ENCODE measurements at regions not wholly inside any gene's neighbourhood (a gene's known extent, or its start where the extent isn't known, plus 50 kb on each side); places are given as distances from the start of the nearest gene placed in this dataset.

DNA sequence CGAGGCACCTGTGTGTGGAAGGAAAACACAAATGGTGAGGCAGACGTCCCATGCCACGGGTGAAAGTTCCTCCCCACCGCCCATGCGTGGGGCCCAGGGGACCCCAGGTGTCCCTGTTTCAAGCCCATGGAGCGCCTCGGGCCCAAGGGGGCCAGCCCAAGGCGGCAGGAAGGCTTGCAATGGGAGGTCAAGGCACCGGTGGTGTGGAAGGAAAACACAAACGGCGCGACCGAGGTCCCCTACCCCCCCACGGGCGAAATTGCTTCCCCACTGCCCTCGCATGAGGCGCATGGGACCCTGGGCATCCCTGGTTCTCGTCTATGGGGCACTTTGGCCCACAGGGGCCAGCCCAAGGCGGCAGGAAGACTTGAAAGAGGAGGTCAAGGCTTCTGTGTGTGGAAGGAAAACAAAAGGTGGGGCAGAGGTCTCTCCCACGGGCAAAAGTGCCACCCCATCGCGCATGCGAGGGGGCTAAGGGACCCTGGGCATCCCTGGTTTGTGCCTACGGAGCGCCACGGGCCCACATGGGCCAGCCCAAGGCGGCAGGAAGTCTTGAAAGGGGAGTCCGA lies 379.4 kb downstream of the ALG10 start (continued):
- TF ChIP-seq, protein P1, sequence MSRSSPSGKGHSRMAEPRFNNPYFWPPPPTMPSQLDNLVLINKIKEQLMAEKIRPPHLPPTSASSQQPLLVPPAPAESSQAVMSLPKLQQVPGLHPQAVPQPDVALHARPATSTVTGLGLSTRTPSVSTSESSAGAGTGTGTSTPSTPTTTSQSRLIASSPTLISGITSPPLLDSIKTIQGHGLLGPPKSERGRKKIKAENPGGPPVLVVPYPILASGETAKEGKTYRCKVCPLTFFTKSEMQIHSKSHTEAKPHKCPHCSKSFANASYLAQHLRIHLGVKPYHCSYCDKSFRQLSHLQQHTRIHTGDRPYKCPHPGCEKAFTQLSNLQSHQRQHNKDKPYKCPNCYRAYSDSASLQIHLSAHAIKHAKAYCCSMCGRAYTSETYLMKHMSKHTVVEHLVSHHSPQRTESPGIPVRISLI (tag by site-specific recombination; IDR thresholded peaks at IDR 0.05): no peak
- no peak for TF ChIP-seq ZBTB10 (tag by site-specific recombination; IDR thresholded peaks at IDR 0.05)
- TF ChIP-seq ZNF121 (tag by site-specific recombination; IDR thresholded peaks at IDR 0.05): no peak
- TF ChIP-seq, protein P2, sequence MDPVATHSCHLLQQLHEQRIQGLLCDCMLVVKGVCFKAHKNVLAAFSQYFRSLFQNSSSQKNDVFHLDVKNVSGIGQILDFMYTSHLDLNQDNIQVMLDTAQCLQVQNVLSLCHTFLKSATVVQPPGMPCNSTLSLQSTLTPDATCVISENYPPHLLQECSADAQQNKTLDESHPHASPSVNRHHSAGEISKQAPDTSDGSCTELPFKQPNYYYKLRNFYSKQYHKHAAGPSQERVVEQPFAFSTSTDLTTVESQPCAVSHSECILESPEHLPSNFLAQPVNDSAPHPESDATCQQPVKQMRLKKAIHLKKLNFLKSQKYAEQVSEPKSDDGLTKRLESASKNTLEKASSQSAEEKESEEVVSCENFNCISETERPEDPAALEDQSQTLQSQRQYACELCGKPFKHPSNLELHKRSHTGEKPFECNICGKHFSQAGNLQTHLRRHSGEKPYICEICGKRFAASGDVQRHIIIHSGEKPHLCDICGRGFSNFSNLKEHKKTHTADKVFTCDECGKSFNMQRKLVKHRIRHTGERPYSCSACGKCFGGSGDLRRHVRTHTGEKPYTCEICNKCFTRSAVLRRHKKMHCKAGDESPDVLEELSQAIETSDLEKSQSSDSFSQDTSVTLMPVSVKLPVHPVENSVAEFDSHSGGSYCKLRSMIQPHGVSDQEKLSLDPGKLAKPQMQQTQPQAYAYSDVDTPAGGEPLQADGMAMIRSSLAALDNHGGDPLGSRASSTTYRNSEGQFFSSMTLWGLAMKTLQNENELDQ (tag by site-specific recombination; IDR thresholded peaks at IDR 0.05; ENCODE audit: low read depth): no peak
- no peak for TF ChIP-seq ZNF155 (tag by site-specific recombination; IDR thresholded peaks at IDR 0.05)
- no peak for TF ChIP-seq ZNF146 (tag by site-specific recombination; IDR thresholded peaks at IDR 0.05)
- TF ChIP-seq YY2 (tag by site-specific recombination; IDR thresholded peaks at IDR 0.05): no peak
- TF ChIP-seq RBAK (tag by site-specific recombination; IDR thresholded peaks at IDR 0.05): no peak
- no peak for TF ChIP-seq ZNF544 (tag by site-specific recombination; IDR thresholded peaks at IDR 0.05)

GRCh38 chr12:34402228-34402898 lies 380.1 kb downstream of the ALG10 start:
- POLR2A ChIA-PET: no interaction called here
- CTCF ChIA-PET: no interaction called here
- Histone ChIP-seq H3K9me3 (ENCODE audit: control insufficient read depth, insufficient read depth, low read depth, low read length) (no peaks in the 10 kb centered on the region), H3K36me3 (ENCODE audit: control insufficient read depth in 2 of 2, insufficient read depth in 1 of 2, low read length in 2 of 2) (no peaks in the 10 kb centered on the region), H3K4me1 (ENCODE audit: control insufficient read depth, insufficient read depth, low read length) (no peaks in the 10 kb centered on the region), H3K4me3 (ENCODE audit: low read depth, low read length) (no peak overlapping the region), H3K27ac (ENCODE audit: extremely low read depth, low read depth, low read length) (no peak overlapping the region)
- TF ChIP-seq ZNF148 (tag by site-specific recombination; IDR thresholded peaks at IDR 0.05; ENCODE audit: borderline replicate concordance) (no peak), ZSCAN16 (tag by site-specific recombination; IDR thresholded peaks at IDR 0.05) (no peak), ZNF692 (tag by site-specific recombination; IDR thresholded peaks at IDR 0.05) (no peak), ZNF629 (tag by site-specific recombination; IDR thresholded peaks at IDR 0.05) (no peak), ZNF10 (tag by site-specific recombination; IDR thresholded peaks at IDR 0.05) (no peak), PRDM1 (tag by site-specific recombination; IDR thresholded peaks at IDR 0.05) (no peak), MEIS1 (CRISPR knock-in tag; IDR thresholded peaks at IDR 0.05; ENCODE audit: borderline replicate concordance) (no peak), HOXC10 (CRISPR knock-in tag; IDR thresholded peaks at IDR 0.05) (no peak), ZNF112 (tag by site-specific recombination; IDR thresholded peaks at IDR 0.05) (no peak), ZNF639 (tag by site-specific recombination; IDR thresholded peaks at IDR 0.05) (no peak), ZNF707 (tag by site-specific recombination; IDR thresholded peaks at IDR 0.05) (no peak)
- TF ChIP-seq, protein P3, sequence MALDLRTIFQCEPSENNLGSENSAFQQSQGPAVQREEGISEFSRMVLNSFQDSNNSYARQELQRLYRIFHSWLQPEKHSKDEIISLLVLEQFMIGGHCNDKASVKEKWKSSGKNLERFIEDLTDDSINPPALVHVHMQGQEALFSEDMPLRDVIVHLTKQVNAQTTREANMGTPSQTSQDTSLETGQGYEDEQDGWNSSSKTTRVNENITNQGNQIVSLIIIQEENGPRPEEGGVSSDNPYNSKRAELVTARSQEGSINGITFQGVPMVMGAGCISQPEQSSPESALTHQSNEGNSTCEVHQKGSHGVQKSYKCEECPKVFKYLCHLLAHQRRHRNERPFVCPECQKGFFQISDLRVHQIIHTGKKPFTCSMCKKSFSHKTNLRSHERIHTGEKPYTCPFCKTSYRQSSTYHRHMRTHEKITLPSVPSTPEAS (tag by site-specific recombination; IDR thresholded peaks at IDR 0.05): no peak
- TF ChIP-seq, protein P4, sequence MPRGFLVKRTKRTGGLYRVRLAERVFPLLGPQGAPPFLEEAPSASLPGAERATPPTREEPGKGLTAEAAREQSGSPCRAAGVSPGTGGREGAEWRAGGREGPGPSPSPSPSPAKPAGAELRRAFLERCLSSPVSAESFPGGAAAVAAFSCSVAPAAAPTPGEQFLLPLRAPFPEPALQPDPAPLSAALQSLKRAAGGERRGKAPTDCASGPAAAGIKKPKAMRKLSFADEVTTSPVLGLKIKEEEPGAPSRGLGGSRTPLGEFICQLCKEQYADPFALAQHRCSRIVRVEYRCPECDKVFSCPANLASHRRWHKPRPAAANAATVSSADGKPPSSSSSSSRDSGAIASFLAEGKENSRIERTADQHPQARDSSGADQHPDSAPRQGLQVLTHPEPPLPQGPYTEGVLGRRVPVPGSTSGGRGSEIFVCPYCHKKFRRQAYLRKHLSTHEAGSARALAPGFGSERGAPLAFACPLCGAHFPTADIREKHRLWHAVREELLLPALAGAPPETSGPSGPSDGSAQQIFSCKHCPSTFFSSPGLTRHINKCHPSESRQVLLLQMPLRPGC (tag by site-specific recombination; IDR thresholded peaks at IDR 0.05): no peak
